NCI-H1105 treated with DMSO at 0.1 percent for 48 hours (cell line): ENCODE measurements at regions not wholly inside any gene's neighbourhood (a gene's known extent, or its start where the extent isn't known, plus 50 kb on each side); places are given as distances from the start of the nearest gene placed in this dataset.
"Not testable (repeated sequence)": the region's sequence is repeated elsewhere in the genome, so short reads cannot be mapped to it uniquely, and the experiment has no call there.

Experiments used
- DNase-seq: peaks from one replicate; lab custom pipeline; 2025; lab: John Stamatoyannopoulos, UW

- no peak for DNase-seq
Measured at GRCh38 chr9:714675-715074, 126.8 kb upstream of the DMRT1 start.

GRCh38 chr9:715300-715699 is 126.2 kb upstream of the DMRT1 start:
- DNase-seq: no peak

- DNase-seq: no peak
Measured at GRCh38 chr9:715743-716400, 125.6 kb upstream of the DMRT1 start.

GRCh38 chr9:717722-718121 is 123.8 kb upstream of the DMRT1 start:
- DNase-seq: no peak

GRCh38 chr9:720239-720881 is 121.1 kb upstream of the DMRT1 start:
- no peak for DNase-seq

- DNase-seq: no peak
Measured at GRCh38 chr9:722388-722980, 119.0 kb upstream of the DMRT1 start.

GRCh38 chr9:724461-724860 is 117.0 kb upstream of the DMRT1 start:
- DNase-seq: not testable (repeated sequence)

GRCh38 chr9:726005-726404 is 115.5 kb upstream of the DMRT1 start:
- DNase-seq: no peak

- DNase-seq: no peak
Measured at GRCh38 chr9:727767-728166, 113.7 kb upstream of the DMRT1 start.

- DNase-seq: no peak
Measured at GRCh38 chr9:728535-728934, 113.0 kb upstream of the DMRT1 start.

- DNase-seq: no peak
Measured at GRCh38 chr9:731474-731873, 110.0 kb upstream of the DMRT1 start.

- DNase-seq: no peak
Measured at GRCh38 chr9:734831-735511, 106.5 kb upstream of the DMRT1 start.

- DNase-seq: no peak
Measured at GRCh38 chr9:737400-738120, 103.9 kb upstream of the DMRT1 start.

- no peak for DNase-seq
Measured at GRCh38 chr9:738209-738915, 103.1 kb upstream of the DMRT1 start.

- DNase-seq: no peak
Measured at GRCh38 chr9:739362-739761, 102.1 kb upstream of the DMRT1 start.

GRCh38 chr9:740221-740620 is 101.3 kb upstream of the DMRT1 start:
- DNase-seq: no peak

GRCh38 chr9:742104-742503 is 99.4 kb upstream of the DMRT1 start:
- no peak for DNase-seq

- DNase-seq: no peak
Measured at GRCh38 chr9:742914-743589, 98.4 kb upstream of the DMRT1 start.

GRCh38 chr9:744046-744712 is 97.3 kb upstream of the DMRT1 start:
- no peak for DNase-seq

- no peak for DNase-seq
Measured at GRCh38 chr9:744790-745484, 96.6 kb upstream of the DMRT1 start.
